ENCODE measurements at regions not wholly inside any gene's neighbourhood (a gene's known extent, or its start where the extent isn't known, plus 50 kb on each side); places are given as distances from the start of the nearest gene placed in this dataset.
"Not testable (repeated sequence)": the region's sequence is repeated elsewhere in the genome, so short reads cannot be mapped to it uniquely, and the experiment has no call there.

DNA sequence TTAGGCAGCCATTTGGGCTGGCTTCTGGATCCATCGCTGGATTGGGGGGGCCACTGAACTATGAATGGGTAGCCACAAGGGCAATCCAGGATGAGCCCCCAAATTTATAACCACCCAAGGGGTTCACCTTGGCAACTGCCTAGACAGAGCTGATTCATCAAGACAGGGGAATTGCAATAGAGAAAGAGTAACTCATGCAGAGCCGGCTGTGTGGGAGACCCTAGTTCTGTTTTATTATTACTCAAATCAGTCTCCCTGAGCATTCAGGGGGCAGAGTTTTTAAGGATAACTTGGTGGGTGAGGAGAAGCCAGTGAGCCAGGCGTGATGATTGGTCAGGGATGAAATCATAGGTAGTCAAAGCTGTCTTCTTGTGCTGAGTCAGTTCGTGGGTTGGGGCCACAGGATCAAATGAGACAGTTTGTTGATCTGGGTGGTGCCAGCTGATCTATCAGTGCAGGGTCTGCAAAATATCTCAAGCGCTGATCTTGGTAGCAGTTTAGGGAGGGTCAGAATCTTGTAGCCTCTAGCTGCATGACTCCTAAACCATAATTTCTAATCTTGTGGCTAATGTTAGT is 57.9 kb downstream of the DNAJB9 start:
- DNase-seq (ENCODE audit: low read depth, low spot score) = no peak

DNA sequence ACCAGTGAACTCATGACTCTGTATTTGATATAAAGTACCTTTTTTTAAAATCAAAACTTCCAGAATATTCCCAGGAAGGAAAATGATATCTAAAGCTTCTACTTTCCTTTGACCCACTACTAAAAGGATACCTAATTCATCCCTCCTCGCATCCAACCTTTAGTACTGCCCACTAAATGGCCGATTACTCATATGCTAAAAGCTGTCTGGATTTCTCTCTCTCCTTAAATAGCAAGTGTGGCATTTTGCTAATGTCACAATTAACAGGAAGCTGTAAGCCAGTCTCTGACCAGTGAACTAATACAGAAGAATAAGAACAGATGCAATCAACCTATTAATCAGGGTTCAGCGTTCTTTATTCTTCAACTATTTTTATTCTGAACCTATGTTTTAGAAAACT is 59.0 kb downstream of the DNAJB9 start:
- DNase-seq (ENCODE audit: low read depth, low spot score) = no peak

DNA sequence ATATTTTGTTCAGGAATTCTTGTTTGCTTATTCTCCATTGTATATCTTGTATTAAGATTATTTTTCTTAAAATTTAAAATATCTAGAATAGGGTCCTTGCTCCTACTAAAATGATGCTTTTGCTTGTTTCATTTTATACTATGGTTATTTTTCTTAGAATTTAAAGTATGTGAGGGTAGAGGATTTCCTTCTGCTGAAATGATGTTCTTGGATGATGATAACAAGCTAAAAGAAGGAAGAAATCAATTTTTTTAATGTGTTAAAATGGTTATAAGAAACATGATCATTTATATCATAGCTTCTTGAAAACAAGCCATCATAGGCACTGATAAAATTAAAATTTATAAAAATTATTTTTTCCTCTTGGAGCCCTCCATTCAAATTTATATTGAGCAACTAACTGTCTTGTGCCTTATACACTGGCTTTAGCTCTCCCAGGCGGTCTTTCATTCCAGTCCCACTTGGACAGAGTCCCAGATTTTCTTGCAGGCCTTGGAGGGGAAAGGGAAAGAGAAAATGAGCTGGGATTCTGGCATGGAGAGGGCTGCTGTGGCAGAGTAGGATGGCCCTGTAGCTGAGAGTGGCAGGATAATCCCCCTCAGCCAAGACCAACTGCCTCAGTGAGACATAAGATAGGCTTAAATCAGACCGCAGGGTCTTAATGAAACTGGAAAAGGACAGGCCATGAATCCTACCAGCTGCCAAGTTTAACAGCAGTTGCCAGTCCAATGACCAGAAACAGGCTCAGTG is 60.2 kb downstream of the DNAJB9 start:
- DNase-seq (ENCODE audit: low read depth, low spot score) = no peak

DNA sequence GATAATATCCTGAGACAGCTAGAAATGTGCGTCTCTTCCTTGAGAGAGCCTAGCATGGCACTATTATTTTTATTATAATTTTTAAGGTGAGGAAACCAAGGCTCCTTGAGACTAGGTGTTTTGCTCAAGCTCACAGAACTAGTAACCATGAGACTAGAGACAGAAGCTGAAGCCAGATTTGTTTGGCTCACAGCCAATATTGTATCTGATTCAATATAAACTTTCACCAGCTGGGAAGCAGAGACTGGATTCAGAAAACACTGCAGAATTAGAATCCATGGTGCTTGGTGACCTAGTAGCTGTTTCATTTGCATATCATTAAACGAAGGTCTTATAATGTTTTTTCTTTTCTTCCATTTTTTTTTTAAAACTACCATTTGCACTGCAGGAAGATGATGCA is 64.4 kb downstream of the DNAJB9 start:
- DNase-seq (ENCODE audit: low read depth, low spot score) = no peak

DNA sequence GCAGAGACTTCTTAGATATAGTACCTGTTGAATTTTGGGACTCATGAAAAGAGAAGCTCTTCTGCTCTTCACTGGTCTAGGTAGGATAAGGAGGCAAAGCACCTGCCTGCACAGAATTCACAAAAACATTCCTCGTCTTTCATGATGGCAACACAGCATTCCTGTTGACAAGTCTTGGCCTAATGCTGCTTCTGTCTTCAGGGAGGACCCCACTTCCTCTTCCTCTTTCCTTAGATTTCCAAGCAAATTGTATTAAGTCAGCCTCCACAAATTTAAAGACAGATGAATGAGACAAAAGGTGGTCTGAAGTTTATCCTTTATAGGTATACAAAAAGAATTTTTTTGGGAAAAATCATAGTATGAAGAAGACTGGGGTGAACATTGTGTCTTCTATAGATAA is 64.9 kb downstream of the DNAJB9 start:
- no peak for DNase-seq (ENCODE audit: low read depth, low spot score)

DNA sequence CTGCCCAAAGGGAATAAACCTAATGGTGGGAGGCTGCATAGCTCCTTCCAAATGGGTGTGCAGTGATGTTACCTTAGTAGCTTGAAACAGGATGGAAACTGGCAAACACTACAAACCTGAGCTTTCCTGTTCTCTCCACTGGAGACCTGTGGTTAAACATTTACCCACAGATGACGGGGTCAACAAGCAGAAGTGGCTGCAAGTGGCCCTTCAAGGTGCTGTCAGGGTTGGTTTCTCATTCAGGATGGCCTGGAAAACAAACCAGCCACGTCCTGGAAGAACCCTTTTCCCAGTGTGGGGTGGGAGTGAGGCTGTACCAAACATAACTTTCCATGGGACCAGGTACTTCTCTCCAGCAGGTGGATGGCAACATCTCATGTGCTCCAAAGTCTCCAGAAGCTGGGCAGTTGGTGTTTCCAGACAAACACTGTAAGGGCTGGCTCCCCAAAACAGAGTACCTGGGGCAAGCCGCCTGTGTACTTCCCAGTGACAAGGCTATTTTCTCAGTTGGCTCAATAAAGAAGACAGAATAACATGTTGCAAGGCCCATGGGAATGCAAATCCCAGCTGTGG is 67.5 kb downstream of the DNAJB9 start:
- no peak for DNase-seq (ENCODE audit: low read depth, low spot score)

DNA sequence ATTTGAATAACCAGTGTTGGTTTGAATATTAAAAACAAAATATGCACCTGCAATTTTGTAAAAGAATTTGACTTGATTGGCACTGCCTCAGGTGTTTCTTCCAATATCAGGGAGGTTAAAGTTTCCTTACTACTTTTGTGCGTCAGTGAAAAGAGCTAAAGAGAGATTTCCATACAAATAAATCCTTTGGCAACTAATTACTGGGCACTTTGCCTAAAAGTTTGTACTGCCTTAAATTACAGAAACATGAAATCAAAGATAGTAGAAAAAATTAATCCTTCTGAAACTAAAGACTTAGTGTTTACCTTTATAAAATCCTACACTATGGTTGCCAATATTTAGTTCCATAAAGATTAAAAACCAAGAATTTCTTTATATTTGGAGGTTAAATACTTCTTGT is 72.5 kb downstream of the DNAJB9 start:
- DNase-seq (ENCODE audit: low read depth, low spot score) = no peak

DNA sequence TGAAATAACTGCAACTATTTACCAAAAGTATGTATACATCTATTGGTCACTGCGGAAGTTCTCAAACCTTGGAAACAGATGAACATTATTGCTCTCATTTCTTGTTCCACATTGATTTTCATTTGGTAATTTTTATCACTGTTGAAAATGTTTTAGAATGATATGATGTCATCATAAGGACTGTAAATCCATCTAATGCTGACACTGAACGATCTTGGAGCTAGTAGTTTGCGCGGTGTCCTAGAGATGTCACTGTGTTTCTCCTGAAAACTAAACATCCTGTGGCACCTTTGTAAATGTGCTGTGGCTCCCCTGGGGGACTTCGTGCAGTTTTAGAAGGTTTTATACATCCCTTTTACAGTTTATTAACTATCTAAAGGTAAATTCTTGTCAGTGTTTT is 73.5 kb downstream of the DNAJB9 start:
- no peak for DNase-seq (ENCODE audit: low read depth, low spot score)

DNA sequence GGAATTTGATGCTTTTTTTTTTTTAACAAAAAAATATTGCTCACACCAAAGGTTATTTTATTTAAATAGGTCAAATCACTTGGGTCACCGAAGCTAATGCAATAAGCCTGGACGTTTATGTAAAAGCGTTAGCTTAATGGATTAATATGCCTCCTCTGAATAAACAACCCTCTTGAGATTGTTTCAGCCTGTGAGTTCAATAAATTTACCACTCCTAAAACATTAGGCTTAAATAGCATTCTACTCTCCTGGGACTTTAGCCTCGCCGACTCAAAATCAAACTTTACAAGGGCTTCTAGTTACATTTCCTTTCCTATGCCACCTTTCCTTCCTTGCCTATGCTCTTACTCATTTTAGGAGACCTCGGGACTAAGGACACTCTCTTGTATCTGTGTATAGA is 79.3 kb downstream of the DNAJB9 start:
- no peak for DNase-seq (ENCODE audit: low read depth, low spot score)

DNA sequence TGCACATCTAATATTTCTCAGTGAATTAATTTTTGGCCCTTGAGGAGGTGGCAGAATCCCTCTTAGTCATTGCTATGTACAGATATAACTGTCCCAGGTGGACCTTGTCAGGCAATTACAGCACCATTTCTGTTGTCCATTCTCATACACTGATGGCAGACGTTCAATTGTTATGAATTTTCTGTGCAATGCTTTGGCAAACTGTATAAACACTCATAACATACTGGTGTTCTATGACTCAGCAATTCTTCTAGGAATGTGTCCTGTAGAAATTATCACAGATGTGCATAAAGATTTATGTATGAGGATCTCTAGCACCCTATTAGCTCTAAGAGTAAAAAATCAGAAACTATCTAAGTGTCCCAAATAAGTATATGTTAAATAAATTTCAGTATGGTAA is 80.8 kb downstream of the DNAJB9 start:
- no peak for DNase-seq (ENCODE audit: low read depth, low spot score)

DNA sequence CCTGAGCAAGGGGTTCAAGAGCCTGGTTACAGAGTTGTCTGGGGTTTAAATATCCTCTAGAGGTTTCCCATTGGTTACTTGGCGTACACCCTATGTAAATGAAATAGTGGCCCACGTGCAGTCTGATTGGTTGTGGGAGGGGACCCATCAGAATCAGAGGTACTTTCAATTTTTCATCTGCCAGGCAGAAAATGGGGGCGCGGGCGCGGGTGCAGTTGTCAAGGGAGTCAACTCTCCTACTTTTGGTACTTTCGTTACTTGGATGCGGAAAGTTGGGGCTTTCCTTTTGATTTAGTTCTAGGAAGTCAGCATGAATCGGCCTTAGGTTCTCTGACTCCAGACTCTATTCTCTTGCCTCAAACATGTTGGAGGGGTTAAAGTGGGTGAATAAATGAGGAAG is 83.2 kb downstream of the DNAJB9 start:
- DNase-seq (ENCODE audit: low read depth, low spot score) = no peak

DNA sequence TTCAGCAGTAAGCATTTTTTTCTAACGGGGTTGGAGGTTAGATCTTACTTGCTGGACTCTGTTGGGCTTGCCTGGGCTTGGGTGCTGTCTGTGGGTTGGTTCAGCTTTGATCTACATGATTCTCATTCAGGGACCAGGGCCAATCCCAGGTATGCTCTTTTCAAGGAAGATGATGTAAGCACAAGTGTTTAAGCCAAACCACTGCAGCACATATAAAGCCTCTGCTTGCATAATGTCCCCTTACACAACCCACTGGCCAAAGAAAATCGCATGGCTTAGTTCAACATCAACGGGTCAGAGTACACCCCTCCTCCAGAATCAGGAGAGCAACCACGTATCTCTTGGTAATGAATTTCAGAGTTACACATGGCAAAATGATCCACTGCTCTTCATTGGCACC is 83.9 kb downstream of the DNAJB9 start:
- DNase-seq (ENCODE audit: low read depth, low spot score) = no peak

DNA sequence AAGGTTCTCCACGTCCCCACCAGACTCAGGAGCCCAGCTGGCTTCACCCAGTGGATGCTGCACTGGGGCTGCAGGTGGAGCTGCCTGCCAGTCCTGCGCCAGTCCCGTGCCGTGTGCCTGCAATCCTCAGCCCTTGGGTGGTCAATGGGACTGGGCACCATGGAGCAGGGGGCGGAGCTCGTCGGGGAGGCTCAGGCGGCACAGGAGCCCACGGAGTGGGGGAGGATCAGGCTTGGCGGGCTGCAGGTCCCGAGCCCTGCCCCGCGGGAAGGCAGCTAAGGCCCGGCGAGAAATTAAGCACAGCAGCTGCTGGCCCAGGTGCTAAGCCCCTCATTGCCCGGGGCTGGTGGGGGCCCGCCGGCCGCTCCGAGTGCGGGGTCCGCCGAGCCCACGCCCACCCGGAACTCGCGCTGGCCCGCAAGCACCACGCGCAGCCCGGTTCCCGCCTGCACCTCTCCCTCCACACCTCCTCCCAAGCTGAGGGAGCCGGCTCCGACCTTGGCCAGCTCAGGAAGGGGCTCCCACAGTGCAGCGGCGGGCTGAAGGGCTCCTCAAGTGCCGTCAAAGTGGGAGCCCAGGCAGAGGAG is 87.6 kb downstream of the DNAJB9 start:
- not testable (repeated sequence) for DNase-seq (ENCODE audit: low read depth, low spot score)

DNA sequence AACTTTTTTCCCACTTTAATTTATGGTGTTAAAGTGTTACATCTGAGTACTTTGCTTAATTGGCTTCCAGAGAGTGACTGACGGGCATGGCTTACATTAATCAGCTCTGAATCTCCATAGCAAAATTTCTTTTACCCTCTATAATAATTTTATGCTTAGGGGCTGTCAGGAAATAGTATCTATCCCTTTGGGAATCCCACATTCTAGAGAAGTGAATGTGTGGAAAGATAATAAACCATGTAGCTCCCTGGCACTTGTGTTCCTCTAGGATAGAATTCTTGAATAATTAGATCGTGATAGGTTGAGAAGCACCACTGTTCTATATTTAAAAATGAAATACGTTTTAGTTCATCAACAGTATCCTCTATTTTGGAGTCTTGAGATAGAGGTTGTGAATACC is 89.6 kb downstream of the DNAJB9 start:
- DNase-seq (ENCODE audit: low read depth, low spot score) = no peak

DNA sequence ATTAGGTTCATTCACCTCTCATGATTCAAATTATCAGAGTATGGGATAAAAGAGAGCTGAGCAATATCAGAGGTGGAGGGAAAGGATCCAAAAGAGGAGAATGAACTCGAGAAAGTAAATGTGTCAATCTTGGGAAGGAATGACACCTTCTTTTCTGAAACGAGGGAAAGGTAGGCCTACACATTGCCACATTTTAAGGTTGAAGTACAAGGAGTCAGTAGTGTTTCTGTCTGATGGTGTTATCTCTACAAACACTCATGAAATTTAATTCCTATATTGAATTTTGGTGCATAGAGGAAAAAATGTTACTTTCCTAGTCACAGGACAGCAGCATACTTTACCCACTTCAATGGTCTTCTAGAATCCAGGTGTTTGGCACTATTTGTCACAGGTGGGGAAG is 90.2 kb downstream of the DNAJB9 start:
- DNase-seq (ENCODE audit: low read depth, low spot score) = no peak

DNA sequence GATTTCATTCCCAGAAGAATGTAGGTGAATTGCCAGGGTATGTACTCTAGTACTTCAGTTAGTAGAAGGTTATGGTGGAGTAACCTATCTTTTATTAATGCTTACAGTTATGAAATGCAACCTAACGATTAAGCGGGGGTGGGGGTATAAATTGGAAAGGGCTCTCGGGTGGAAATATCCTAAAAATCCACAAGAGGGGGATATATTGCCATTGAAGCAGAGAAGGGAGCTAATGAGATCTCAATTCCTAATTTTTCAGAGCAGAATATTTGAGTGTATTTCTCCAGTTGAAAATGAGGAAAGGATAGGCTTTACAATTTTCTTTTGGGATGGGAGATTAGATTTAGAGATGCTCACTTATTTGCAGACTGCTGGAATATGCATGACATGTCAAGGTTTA is 90.8 kb downstream of the DNAJB9 start:
- DNase-seq (ENCODE audit: low read depth, low spot score) = no peak

DNA sequence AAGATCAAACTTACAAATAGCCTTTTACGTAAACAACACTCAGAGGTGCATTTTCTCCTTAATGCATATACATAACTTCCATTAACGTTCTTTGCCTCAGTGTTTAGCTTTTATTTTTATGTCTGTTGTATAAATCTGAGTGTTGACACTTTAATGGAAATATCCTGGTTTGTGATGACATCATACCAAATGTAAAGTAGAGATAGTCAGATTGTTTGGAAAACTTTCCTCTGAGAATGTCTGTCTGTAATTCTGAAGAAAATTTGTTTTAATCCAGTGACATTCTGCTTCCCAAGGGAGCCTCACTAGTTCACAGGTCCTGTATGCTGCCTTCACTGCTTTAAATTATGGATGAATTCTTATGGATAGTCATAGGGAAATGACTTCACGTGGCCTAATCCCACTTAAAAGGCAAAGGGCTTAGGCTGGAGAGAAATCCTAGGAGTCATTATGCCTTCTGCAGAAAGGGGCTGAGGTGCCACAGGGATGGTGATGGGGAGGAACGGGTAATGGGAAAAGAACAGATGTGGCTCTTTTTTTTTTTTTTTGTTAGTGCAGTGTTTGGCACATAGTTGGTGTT is 93.2 kb downstream of the DNAJB9 start:
- no peak for DNase-seq (ENCODE audit: low read depth, low spot score)

DNA sequence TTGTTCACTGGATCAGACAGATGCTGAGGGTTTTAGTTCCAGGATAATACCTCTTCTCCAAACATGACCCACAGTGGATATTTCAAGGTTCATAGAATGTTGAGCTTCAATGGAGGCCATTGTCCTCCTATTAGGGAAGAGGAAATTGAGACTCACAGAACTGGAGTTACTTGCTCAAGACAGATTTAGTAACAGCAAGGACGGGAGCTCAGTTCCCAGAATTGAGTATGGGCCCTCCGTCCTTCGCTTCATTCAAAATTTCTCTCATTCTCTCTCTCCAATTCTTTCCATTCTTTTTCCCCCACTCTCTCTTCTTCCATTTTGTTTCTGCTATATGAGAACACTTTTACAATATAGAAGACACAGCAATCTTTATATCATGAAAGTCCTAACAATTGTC is 94.0 kb downstream of the DNAJB9 start:
- DNase-seq (ENCODE audit: low read depth, low spot score) = no peak

DNA sequence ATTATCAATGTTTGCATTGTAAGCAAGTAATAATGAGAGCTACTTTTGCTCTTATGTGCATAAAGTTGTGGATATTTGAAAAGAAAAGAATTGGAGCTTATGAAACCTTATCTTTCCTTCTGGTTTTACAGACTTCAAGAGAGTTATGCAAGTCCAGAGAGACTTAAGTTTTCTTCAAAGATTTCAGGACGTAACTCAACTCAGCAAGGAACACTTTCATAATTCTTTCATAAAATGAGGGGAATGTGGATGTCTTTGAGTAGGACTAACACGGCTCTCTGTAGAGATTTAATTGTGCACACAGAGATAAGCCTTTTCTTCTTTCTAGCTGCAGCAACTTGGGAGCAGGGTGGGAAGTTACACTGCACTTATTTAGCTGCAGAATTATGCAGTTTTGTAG is 97.5 kb downstream of the DNAJB9 start:
- no peak for DNase-seq (ENCODE audit: low read depth, low spot score)

DNA sequence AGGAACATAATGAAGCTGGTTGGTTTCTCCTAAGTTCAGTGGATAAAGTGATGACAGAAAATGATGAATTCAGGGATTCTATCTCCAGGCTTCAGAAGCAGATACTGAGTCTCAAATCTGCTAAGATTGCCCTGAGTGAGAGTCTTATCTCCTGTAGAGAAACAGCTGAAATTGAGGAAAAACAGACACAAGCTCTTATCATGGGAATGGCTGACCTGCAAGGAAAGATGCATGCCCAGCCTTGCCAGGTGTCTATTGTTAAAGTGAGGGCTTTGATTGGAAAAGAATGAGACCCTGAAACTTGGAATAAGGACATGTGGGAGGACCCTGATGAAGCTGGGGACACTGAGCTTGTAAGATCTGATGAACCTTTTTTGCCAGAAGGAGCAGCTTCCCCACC is 100.3 kb downstream of the DNAJB9 start:
- no peak for DNase-seq (ENCODE audit: low read depth, low spot score)

DNA sequence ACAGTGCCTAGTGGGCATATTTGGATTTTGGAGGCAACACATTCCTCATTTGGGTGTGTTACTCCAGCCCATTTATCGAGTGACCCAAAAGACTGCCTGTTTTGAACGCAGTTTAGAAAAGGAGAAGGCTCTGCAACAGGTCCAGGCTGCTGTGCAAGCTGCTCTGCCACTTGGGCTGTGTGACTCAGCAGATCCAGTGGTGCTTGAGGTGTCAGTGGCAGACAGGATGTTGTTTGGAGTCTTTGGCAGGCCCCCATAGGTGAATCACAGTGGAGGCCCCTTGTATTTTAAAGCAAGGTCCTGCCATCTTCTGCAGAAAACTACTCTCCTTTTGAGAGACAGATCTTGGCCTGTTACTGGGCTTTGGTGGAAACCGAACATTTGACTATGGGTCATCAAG is 104.0 kb downstream of the DNAJB9 start:
- not testable (repeated sequence) for DNase-seq (ENCODE audit: low read depth, low spot score)

DNA sequence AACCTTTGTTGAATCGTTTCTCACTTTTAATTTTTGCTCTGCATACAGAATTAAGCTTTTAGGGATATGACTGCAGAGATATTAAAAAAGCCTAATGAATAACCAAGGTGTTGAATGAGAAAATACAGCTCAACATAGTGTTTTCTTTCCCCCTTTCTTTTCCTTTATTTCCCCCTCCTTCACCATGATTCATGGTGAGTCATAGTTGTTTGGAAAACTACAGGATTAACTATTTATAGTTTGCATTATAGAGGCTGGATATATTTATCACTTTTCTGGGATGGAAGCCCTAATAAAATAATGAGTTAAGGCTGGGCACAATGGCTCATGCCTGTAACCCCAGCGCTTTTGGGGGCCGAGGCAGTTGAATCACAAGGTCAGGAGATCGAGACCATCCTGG is 115.0 kb downstream of the DNAJB9 start:
- DNase-seq (ENCODE audit: low read depth, low spot score) = no peak

DNA sequence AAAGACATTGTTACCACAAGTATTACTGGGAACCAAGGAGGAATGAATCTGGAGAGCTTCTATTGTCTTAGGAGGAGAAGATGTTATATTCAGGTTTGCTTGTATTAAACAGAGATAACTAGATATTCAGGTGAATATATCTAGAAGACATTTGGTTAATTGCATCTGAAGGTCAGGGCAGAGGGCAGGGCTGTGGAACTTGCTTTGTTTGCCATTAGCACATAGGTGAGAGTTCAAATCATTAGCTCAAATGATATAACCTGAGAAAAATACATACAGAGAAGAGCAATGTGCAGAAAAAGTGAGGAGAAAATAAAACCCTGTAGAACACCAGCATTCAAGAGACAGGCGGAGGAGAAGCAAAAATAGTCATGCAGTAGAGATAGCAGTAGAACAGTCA is 116.8 kb downstream of the DNAJB9 start:
- no peak for DNase-seq (ENCODE audit: low read depth, low spot score)

All from smooth muscle cell of the brain vasculature (primary cell).